Pulmonary artery endothelial cell (primary cell): ENCODE measurements at regions not wholly inside any gene's neighbourhood (a gene's known extent, or its start where the extent isn't known, plus 50 kb on each side); places are given as distances from the start of the nearest gene placed in this dataset.
"Not testable (repeated sequence)": the region's sequence is repeated elsewhere in the genome, so short reads cannot be mapped to it uniquely, and the experiment has no call there.

Experiments
- DNase-seq: peaks from one replicate; pipeline ENCODE4 v3.0.0-alpha.2; 2011; ENCODE audit warnings: low read depth, low spot score

- no peak for DNase-seq
Observed at GRCh38 chr3:177356113-177356512, 158.8 kb upstream of the TBL1XR1 start.

- DNase-seq, result no peak
Observed at GRCh38 chr3:177356952-177357351, 159.7 kb upstream of the TBL1XR1 start.

DNA sequence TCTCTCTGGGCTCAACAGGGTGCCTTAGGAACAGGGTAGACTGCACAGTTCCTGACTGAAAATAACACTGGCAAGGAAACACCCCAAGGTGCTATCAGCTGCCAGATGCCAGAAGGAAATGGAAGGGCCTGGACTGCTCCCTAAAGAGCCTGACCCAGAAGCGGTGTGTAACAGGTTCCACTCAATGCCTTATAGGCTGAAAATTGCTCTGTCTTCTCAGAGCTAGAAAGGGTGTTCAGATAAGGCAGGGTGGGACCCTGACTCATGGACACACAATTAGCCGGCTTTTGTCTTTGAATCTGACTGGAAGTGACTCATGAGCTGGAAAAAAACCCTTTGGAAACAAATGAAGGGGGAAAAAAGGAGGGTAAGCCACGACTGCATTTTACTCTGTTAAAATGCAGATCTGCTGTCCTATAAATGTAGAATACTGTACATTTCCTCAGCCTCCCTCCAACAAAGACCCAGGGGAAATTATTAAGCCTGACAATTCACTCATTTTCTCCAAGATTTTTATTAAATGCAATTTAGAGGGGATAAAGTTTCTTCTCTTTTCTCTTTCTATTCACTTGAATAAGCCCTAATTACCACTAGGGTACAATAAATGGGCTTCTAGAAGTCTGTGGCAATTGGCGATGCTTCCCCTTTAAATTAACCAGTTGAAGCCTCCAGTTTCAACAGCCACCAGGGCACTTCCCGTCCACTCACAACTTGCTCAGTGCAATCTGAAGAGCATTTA lies 160.2 kb upstream of the TBL1XR1 start:
- peak; percentile 88 for DNase-seq

- peak; percentile 79 for DNase-seq
Observed at GRCh38 chr3:177358091-177358976, 161.1 kb upstream of the TBL1XR1 start.

DNA sequence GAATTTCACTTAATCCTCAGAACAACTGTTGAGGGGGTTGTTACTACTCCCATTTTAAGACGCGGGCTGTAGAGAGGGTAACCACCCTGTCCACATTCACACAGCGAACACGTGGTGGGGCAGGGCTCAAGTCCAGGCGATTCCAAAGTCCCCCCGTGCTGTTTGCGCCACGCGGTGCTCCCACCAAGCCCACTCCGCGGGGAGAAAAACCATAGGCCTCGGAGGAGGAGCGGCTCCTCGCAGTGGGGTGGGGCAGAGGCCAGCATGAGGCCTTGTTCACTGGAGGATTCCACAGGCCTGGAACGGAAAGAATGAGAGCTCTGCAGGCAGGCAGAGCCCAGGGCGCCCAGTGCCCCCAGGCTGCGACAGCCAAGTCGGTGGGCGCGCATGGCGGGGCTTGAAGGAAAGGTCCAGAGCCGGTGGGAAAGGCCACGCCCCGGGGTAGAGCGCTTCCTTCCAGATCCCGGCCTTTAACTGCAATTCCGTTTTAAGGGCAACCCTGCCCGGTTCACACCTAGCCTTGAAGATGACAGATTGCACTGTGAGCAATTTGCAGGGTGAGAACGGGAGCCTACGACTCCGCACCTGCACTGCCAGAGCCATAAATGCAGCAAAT lies 161.8 kb upstream of the TBL1XR1 start:
- no peak for DNase-seq

DNA sequence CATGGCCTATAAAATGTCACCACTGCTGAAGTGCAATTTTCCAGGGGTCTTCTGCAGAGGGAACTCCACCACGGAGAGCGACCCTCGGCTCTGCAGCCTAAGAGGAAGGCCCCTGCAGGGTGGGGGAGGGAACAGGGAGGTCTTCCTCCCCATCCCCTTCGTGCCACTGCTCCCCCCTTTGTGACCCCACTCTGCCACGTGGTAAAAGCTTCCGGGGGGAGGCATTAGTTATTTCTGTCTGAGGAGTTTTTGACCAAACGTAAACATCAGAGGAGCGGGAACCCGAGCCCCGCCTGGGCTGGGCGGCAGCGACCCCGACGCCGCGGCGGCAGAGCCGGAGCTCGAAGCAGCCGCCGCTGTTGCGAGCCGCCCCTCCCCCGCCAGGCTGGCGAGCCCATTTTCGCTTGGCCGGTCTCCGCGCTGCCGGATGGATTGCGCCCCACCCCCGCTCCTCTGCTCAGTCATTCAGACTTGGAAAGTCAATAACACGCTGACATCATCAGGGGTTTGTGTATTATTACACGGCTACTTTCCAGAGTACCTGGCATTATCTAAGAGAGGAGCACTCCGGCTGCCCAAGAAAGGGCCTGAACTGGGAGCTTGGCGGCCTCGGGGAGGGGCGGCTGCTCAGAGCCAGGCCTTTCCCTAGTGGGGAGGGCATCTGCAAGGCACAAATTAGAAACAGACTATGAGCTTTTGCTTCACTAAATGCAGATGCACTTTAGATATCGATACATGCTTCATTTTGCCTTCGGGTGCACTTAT lies 162.5 kb upstream of the TBL1XR1 start:
- DNase-seq, result peak; percentile 94

- DNase-seq, result no peak
Observed at GRCh38 chr3:177361081-177361938, 164.0 kb upstream of the TBL1XR1 start.

DNA sequence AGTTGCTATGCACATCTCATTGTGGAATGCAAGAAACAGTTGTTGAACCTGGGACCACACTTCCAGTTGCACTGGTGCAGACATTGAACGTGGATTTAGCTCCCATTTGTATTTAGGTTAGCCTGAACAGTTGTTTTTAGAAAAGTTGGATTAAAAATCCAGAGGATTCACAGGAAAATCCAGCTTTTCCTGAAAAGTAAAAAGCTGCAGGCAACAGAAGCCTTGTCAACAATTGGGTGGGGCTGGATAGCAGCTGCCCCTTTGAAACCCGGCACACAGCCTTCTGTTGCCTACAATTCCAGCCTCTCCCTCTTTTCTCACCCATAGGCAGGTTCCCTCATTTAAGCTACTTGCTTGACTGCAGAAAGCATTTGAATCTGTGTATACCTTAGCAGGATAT lies 165.3 kb upstream of the TBL1XR1 start:
- DNase-seq, result no peak

- DNase-seq, result no peak
Observed at GRCh38 chr3:177364236-177364635, 167.0 kb upstream of the TBL1XR1 start.

DNA sequence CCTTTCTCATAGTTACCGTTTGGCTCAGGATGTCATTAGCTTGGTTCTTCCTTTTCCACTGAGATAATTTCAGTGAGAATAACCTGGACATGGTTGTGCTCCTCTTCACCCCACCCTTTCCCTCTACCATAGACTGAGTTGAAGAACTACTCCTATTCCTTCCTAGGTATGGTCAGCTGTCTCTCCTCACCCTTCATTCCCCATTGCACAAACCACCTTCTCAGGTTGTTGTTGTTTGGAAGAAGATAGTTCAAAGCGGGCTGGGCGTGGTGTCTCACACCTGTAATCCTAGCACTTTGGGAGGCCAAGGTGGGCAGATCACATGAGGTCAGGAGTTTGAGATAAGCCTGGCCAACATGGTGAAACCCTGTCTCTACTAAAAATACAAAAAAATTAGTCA lies 168.0 kb upstream of the TBL1XR1 start:
- not testable (repeated sequence) for DNase-seq

DNA sequence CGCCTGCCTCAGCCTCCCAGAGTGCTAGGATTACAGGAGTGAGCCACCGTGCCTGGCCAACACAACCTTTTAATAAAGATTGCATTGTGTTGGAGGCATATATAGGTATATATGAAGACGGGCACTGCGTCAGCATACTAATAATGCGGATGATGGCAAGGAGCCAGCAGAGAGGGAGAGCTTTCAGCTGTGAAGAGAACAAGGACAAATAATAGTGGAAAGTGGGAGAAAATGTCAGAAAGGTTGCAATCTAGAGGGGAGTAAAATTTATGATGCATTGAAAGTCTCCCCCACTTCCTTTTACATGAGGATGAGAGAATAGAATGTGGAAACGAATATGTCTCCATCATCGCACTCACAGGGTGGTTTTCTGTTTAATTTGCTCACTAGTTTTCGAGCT lies 170.5 kb upstream of the TBL1XR1 start:
- DNase-seq, result no peak

DNA sequence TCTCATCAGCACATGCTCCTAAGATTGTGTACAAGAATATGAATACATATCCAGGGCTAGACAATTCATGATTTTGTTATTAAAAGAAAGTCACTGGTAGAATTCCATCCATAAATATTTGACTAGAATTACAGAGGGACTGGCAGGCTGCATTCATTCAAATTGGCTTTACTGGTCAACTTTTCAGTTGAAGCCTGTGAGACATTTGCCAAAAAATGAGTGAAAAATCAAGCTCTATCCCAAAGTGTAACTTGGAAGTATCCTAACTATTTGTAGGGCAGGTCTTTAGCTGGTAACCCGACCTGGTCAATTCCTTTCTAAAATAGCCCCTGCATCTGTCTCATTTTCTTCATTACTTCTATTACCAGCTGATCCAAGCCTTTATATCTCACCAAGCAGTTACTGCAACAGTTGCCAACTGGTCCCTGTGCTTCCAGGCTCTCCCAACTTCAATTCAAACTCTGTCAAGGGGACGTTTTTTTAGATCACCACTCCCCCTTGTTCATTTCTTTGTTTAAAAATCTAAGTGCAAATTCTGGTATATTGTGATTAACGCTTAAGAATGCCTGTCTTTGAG lies 173.1 kb upstream of the TBL1XR1 start:
- DNase-seq, result no peak

DNA sequence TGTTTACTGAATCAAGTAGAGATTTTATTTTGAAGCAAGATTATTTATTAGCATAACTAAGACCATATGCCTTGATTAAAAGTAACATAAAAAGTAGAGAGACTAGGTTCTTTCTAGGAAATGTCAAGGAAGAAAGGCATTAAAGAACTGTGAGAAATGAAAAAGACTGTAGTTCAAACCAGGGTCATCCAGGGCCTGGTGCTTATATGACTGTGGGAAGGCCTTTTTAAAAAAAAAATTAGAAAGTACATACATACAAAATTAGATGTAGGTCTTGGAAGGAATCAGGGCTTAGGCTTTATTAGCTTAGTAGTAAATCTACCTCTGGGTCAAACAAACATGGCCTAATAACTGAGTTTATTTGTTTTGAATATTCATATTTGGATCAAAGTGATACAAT lies 173.9 kb upstream of the TBL1XR1 start:
- no peak for DNase-seq

DNA sequence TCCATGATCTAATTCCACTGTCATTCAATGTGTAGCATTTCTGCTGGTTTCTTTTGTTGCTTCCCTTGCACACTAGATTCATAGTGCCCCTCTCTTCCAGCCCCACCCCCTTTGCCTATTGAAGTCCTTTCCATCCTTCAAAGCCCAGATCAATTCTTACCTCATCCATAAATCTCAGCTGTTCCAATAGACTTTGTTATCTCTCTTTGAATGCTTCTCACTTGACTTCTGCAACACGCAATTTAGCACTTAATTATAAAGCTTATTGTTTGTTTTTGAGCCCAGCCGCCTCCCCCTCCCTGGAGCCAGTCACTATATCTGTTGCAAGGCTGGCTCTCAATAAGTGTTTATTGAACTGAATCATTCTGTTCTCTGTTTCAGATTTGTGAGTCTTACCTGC lies 174.6 kb upstream of the TBL1XR1 start:
- no peak for DNase-seq

DNA sequence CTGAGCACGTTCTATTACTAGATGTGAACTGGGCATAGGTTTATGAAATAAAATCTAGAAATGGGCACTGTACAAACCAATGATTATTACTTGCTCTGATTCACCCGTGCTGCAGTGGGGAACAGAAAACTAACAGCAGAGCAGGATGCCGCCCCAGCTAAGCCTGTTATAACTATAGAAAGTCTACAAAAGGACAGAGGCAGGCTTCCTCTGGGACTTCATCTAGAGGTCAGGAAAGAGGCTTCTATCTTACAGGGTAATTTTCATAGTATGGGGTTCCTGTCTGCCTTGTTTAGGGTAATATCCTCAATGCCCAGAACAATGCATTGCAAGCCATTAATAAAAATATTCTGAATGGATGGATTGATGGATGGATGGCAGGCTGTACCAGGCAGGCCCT lies 177.0 kb upstream of the TBL1XR1 start:
- no peak for DNase-seq

DNA sequence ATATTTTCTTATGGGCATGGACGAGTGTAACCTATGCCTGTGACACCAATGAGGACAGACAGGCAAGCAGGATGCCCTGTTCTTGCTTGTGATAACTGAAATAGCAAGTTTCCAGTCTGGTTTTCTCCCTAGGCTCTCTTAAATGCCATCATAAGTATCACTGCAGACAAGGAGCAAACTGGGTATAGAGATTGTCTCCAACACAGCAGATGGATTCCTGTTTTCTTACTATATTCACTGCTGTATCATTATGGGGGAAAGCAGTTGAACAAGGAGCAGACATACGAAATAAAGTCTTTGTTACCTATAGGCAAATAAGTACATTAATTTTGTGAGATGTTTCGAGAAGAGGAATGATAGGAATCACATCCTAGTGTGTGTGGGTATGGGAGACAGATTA lies 178.0 kb upstream of the TBL1XR1 start:
- DNase-seq, result no peak

DNA sequence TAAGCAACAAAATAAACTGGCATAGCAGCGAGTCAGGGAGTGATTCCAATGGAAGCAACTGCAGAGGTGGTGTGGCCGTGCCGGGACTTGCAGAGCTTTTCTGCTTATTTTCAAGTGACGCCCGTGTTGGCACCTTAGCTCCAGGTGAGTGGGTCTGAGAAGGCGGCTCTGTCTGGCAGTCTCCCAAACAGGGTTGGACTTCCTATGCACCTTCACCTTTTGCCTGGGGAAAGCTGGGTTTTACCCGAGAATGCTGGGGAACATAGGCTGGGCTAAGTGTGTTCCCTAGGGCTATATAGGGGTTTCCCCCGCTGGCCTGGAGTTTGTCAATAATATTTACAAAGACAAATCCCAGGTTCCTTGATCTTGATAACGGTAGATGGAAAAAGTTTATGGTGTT lies 179.9 kb upstream of the TBL1XR1 start:
- no peak for DNase-seq

- no peak for DNase-seq
Observed at GRCh38 chr3:177378168-177378567, 180.9 kb upstream of the TBL1XR1 start.

DNA sequence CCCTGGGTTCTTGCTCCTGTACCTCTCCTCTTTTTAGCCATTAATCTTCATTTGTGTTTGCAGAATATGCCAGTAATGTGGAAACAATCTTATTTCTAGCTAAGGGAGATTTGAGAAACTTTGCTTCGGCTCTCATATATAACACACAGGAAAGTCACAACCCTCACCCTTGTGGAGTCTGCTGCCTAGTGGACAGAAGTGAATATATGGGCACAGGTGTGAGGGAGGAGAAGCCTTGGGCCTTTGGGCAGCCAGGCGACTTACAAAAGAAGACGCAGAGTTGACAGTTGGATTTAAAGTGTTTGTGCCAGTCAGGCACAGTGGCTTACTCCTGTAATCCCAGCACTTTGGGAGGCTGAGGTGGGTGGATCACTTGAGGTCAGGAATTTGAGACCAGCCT lies 181.8 kb upstream of the TBL1XR1 start:
- no peak for DNase-seq

DNA sequence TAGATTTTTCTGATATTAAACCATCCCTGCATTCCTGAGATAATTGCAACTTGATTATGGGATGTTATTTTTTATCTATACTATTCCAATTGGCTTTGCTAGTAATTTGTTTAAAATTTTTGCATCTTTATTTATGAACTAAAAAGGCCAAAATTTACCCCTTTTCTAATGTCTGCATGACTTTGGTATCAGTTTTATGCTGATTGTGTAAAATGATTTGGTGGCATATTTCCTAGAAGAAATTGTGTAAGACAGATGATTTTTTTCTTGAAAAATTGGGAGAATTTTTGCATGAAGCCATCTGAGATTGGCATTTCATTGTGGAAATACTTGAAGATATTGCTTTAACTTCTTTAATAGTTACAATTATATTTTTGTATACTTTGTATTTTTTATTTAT lies 183.8 kb upstream of the TBL1XR1 start:
- DNase-seq, result no peak
